HEK293 (cell line): ENCODE measurements at regions not wholly inside any gene's neighbourhood (a gene's known extent, or its start where the extent isn't known, plus 50 kb on each side); places are given as distances from the start of the nearest gene placed in this dataset.

ENCODE experiments used
- CTCF ChIA-PET: fragments of 350-600 bp; formaldehyde crosslinking; extraction: SDS; loops from one replicate; lab custom pipeline; 2021; ENCODE audit warnings: antibody characterized with exemption; lab: Yijun Ruan, JAX
- POLR2A ChIA-PET: fragments of 300-600 bp; formaldehyde crosslinking; extraction: SDS; loops from one replicate; lab custom pipeline; 2020; ENCODE audit warnings: antibody characterized with exemption, inconsistent platforms; lab: Yijun Ruan, JAX
- H3K27ac ChIP-seq: fragments of 200-500 bp; sonication (Bioruptor generic); 2 replicates; pipeline ENCODE4 v1.5.1; 2014; ENCODE audit warnings: low read depth, low read length, control low read depth, inconsistent platforms; ENCODE audit errors: extremely low read depth
- H3K36me3 ChIP-seq, 2 experiments: fragments of 200-500 bp in 1 of 2; sonication (Bioruptor generic) in 1 of 2; 1 replicate in 1 of 2; 2 replicates in 1 of 2; pipeline ENCODE4 v1.5.1; 2014 to 2017; ENCODE audit warnings: inconsistent platforms in 2 of 2, low read length in 2 of 2; ENCODE audit not compliant: control insufficient read depth in 2 of 2, insufficient read depth in 1 of 2
- H3K4me1 ChIP-seq: fragments of 200-500 bp; sonication (Bioruptor generic); 2 replicates; pipeline ENCODE4 v1.5.1; 2014; ENCODE audit warnings: mild to moderate bottlenecking, low read length, inconsistent platforms; ENCODE audit not compliant: control insufficient read depth, insufficient read depth
- H3K4me3 ChIP-seq: 2 replicates; pipeline ENCODE4 v1.5.1; 2011; ENCODE audit warnings: low read depth, mild to moderate bottlenecking, control low read depth, low read length, moderate library complexity
- H3K9me3 ChIP-seq: fragments of 200-500 bp; sonication (Bioruptor generic); 2 replicates; pipeline ENCODE4 v1.5.1; 2014; ENCODE audit warnings: low read depth, low read length, inconsistent platforms; ENCODE audit not compliant: control insufficient read depth, insufficient read depth
- KLF10 ChIP-seq: fragments of 450-650 bp; IDR thresholded peaks from 2 replicates; pipeline ENCODE4 v1.5.1; 2018; ENCODE audit warnings: missing biosample characterization, mild to moderate bottlenecking, missing genetic modification characterization
- KLF9 ChIP-seq: fragments of 450-650 bp; formaldehyde crosslinking; IDR thresholded peaks from 2 replicates; pipeline ENCODE4 v1.5.1; 2016; ENCODE audit warnings: missing biosample characterization, missing genetic modification characterization, low read depth
- MEIS1 ChIP-seq: sonication (generic); formaldehyde crosslinking; IDR thresholded peaks from 2 replicates; pipeline ENCODE4 v1.8.1; 2022; ENCODE audit warnings: missing genetic modification reagents, mild to moderate bottlenecking, borderline replicate concordance
- OVOL3 ChIP-seq: fragments of 450-650 bp; formaldehyde crosslinking; IDR thresholded peaks from 2 replicates; pipeline ENCODE4 v1.5.1; 2016; ENCODE audit warnings: missing biosample characterization, missing genetic modification characterization
- TCF7L2 ChIP-seq: IDR thresholded peaks from 2 replicates; pipeline ENCODE4 v1.6.1; 2011; ENCODE audit warnings: low read depth, mild to moderate bottlenecking, inconsistent platforms, low read length, moderate library complexity, borderline replicate concordance
- WT1 ChIP-seq: fragments of 450-650 bp; formaldehyde crosslinking; IDR thresholded peaks from 2 replicates; pipeline ENCODE4 v1.5.1; 2016; ENCODE audit warnings: missing biosample characterization, missing genetic modification characterization
- ZBTB44 ChIP-seq: fragments of 450-650 bp; IDR thresholded peaks from 2 replicates; pipeline ENCODE4 v1.5.1; 2018; ENCODE audit warnings: missing biosample characterization, mild to moderate bottlenecking, missing genetic modification characterization
- ZNF112 ChIP-seq: fragments of 450-650 bp; formaldehyde crosslinking; IDR thresholded peaks from 2 replicates; pipeline ENCODE4 v1.5.0; 2017; ENCODE audit warnings: missing biosample characterization, missing genetic modification characterization
- ZNF157 ChIP-seq: fragments of 450-650 bp; formaldehyde crosslinking; IDR thresholded peaks from 2 replicates; pipeline ENCODE4 v1.5.1; 2016; ENCODE audit warnings: missing biosample characterization, missing genetic modification characterization
- ZNF214 ChIP-seq: fragments of 450-650 bp; formaldehyde crosslinking; IDR thresholded peaks from 2 replicates; pipeline ENCODE4 v1.5.1; 2017; ENCODE audit warnings: missing biosample characterization, mild to moderate bottlenecking, missing genetic modification characterization, borderline replicate concordance
- ZNF223 ChIP-seq: fragments of 450-650 bp; formaldehyde crosslinking; IDR thresholded peaks from 2 replicates; pipeline ENCODE4 v1.5.1; 2016; ENCODE audit warnings: missing biosample characterization, missing genetic modification characterization
- ZNF335 ChIP-seq: fragments of 450-650 bp; formaldehyde crosslinking; conservative IDR thresholded peaks from 2 replicates; pipeline ENCODE4 v1.5.1; 2016; ENCODE audit warnings: missing biosample characterization, missing genetic modification characterization
- ZNF37A ChIP-seq: fragments of 450-650 bp; IDR thresholded peaks from 2 replicates; pipeline ENCODE4 v1.5.1; 2018; ENCODE audit warnings: missing biosample characterization, missing genetic modification characterization
- ZNF521 ChIP-seq: fragments of 450-650 bp; formaldehyde crosslinking; IDR thresholded peaks from 2 replicates; pipeline ENCODE4 v1.5.1; 2017; ENCODE audit warnings: missing biosample characterization, mild to moderate bottlenecking, missing genetic modification characterization
- ZNF529 ChIP-seq: fragments of 450-650 bp; formaldehyde crosslinking; IDR thresholded peaks from 2 replicates; pipeline ENCODE4 v1.5.1; 2017; ENCODE audit warnings: missing genetic modification characterization, missing biosample characterization; ENCODE audit not compliant: insufficient replicate concordance
- ZNF544 ChIP-seq: fragments of 450-650 bp; formaldehyde crosslinking; IDR thresholded peaks from 2 replicates; pipeline ENCODE4 v1.5.0; 2017; ENCODE audit warnings: missing biosample characterization, missing genetic modification characterization
- ZNF621 ChIP-seq: fragments of 450-650 bp; formaldehyde crosslinking; IDR thresholded peaks from 2 replicates; pipeline ENCODE4 v1.5.1; 2017; ENCODE audit warnings: missing biosample characterization, missing genetic modification characterization
- ZNF639 ChIP-seq: fragments of 450-650 bp; formaldehyde crosslinking; IDR thresholded peaks from 2 replicates; pipeline ENCODE4 v1.5.1; 2016; ENCODE audit warnings: missing biosample characterization, missing genetic modification characterization
- ZNF658 ChIP-seq: fragments of 450-650 bp; formaldehyde crosslinking; IDR thresholded peaks from 2 replicates; pipeline ENCODE4; 2016; ENCODE audit warnings: missing biosample characterization, missing genetic modification characterization
- ZNF660 ChIP-seq: fragments of 450-650 bp; IDR thresholded peaks from 2 replicates; pipeline ENCODE4 v1.5.1; 2018; ENCODE audit warnings: missing biosample characterization, mild to moderate bottlenecking, missing genetic modification characterization
- ZNF776 ChIP-seq: fragments of 450-650 bp; formaldehyde crosslinking; IDR thresholded peaks from 2 replicates; pipeline ENCODE4 v1.5.0; 2017; ENCODE audit warnings: missing biosample characterization, missing genetic modification characterization, borderline replicate concordance
- ZNF777 ChIP-seq: fragments of 450-650 bp; formaldehyde crosslinking; IDR thresholded peaks from 2 replicates; pipeline ENCODE4 v1.5.1; 2017; ENCODE audit warnings: missing biosample characterization, missing genetic modification characterization, borderline replicate concordance
- ZNF830 ChIP-seq: fragments of 450-650 bp; IDR thresholded peaks from 2 replicates; pipeline ENCODE4 v1.5.0; 2018; ENCODE audit warnings: missing biosample characterization, missing genetic modification characterization, low read depth, mild to moderate bottlenecking, moderate library complexity
- ZNF837 ChIP-seq: fragments of 450-650 bp; formaldehyde crosslinking; IDR thresholded peaks from 2 replicates; pipeline ENCODE4 v1.5.1; 2016; ENCODE audit warnings: missing biosample characterization, missing genetic modification characterization
- ZSCAN16 ChIP-seq: fragments of 450-650 bp; formaldehyde crosslinking; IDR thresholded peaks from 2 replicates; pipeline ENCODE4 v1.5.1; 2016; ENCODE audit warnings: missing biosample characterization, missing genetic modification characterization
- TF ChIP-seq, protein P1 (sequence below): fragments of 450-650 bp; formaldehyde crosslinking; IDR thresholded peaks from 2 replicates; pipeline ENCODE4 v1.5.1; 2016; ENCODE audit warnings: missing biosample characterization, missing genetic modification characterization
- TF ChIP-seq, protein P2 (sequence below): fragments of 450-650 bp; formaldehyde crosslinking; IDR thresholded peaks from 2 replicates; pipeline ENCODE4 v1.5.1; 2016; ENCODE audit warnings: missing biosample characterization, missing genetic modification characterization, borderline replicate concordance
- TF ChIP-seq, protein P3 (sequence below): fragments of 450-650 bp; formaldehyde crosslinking; IDR thresholded peaks from 2 replicates; pipeline ENCODE4 v1.5.1; 2016; ENCODE audit warnings: missing biosample characterization, missing genetic modification characterization

- TF ChIP-seq, protein P1, sequence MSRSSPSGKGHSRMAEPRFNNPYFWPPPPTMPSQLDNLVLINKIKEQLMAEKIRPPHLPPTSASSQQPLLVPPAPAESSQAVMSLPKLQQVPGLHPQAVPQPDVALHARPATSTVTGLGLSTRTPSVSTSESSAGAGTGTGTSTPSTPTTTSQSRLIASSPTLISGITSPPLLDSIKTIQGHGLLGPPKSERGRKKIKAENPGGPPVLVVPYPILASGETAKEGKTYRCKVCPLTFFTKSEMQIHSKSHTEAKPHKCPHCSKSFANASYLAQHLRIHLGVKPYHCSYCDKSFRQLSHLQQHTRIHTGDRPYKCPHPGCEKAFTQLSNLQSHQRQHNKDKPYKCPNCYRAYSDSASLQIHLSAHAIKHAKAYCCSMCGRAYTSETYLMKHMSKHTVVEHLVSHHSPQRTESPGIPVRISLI (tag by site-specific recombination) = no peak
- TF ChIP-seq ZNF639 (tag by site-specific recombination) = no peak
- no peak for TF ChIP-seq ZNF544 (tag by site-specific recombination)
- no peak for TF ChIP-seq ZNF529 (tag by site-specific recombination)
- TF ChIP-seq TCF7L2 = no peak
- TF ChIP-seq WT1 (tag by site-specific recombination) = no peak
- TF ChIP-seq ZNF37A (tag by site-specific recombination) = no peak
- TF ChIP-seq, protein P2, sequence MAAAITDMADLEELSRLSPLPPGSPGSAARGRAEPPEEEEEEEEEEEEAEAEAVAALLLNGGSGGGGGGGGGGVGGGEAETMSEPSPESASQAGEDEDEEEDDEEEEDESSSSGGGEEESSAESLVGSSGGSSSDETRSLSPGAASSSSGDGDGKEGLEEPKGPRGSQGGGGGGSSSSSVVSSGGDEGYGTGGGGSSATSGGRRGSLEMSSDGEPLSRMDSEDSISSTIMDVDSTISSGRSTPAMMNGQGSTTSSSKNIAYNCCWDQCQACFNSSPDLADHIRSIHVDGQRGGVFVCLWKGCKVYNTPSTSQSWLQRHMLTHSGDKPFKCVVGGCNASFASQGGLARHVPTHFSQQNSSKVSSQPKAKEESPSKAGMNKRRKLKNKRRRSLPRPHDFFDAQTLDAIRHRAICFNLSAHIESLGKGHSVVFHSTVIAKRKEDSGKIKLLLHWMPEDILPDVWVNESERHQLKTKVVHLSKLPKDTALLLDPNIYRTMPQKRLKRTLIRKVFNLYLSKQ (tag by site-specific recombination) = no peak
- no peak for TF ChIP-seq ZNF223 (tag by site-specific recombination)
- TF ChIP-seq ZNF658 (tag by site-specific recombination) = no peak
Measured at GRCh38 chr3:132154619-132155018, 119.8 kb upstream of the CPNE4 start (continued).

- ChIA-PET CTCF (no interaction called here), POLR2A (no interaction called here)
- Histone ChIP-seq H3K27ac (no peak overlapping the region), H3K9me3 (no peaks in the 10 kb centered on the region), H3K36me3 (no peaks in the 10 kb centered on the region), H3K4me1 (no peaks in the 10 kb centered on the region), H3K4me3 (no peak overlapping the region)
- TF ChIP-seq ZNF837 (no peak), MEIS1 (CRISPR knock-in tag) (no peak), ZNF157 (tag by site-specific recombination) (no peak), ZNF214 (tag by site-specific recombination) (no peak), ZNF660 (no peak), ZSCAN16 (tag by site-specific recombination) (no peak), KLF10 (tag by site-specific recombination) (no peak), ZNF777 (tag by site-specific recombination) (no peak), ZNF335 (tag by site-specific recombination) (no peak), ZNF521 (no peak), ZNF223 (tag by site-specific recombination) (no peak), ZNF37A (tag by site-specific recombination) (no peak), OVOL3 (no peak), ZNF112 (tag by site-specific recombination) (no peak), ZBTB44 (tag by site-specific recombination) (no peak), ZNF621 (no peak), ZNF776 (no peak), ZNF830 (tag by site-specific recombination) (no peak), KLF9 (no peak)
- TF ChIP-seq, protein P3, sequence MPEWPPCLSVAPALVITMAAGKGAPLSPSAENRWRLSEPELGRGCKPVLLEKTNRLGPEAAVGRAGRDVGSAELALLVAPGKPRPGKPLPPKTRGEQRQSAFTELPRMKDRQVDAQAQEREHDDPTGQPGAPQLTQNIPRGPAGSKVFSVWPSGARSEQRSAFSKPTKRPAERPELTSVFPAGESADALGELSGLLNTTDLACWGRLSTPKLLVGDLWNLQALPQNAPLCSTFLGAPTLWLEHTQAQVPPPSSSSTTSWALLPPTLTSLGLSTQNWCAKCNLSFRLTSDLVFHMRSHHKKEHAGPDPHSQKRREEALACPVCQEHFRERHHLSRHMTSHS (tag by site-specific recombination) = no peak
- TF ChIP-seq, all 188 proteins: peak for 0
Measured at GRCh38 chr3:132159145-132159544, 124.3 kb upstream of the CPNE4 start.
